HG03460 (cell line): ENCODE measurements at regions not wholly inside any gene's neighbourhood (a gene's known extent, or its start where the extent isn't known, plus 50 kb on each side); places are given as distances from the start of the nearest gene placed in this dataset.
A peak's percentile ranks its signal among the peaks of the same experiment; 100 is the strongest.
"Not testable (repeated sequence)": the region's sequence is repeated elsewhere in the genome, so short reads cannot be mapped to it uniquely, and the experiment has no call there.

ENCODE experiments used
- ATAC-seq: cut with Tn5 transposase; IDR thresholded peaks from one replicate; pipeline ENCODE4 v1.9.1; 2021; ENCODE audit not compliant: unreplicated experiment

DNA sequence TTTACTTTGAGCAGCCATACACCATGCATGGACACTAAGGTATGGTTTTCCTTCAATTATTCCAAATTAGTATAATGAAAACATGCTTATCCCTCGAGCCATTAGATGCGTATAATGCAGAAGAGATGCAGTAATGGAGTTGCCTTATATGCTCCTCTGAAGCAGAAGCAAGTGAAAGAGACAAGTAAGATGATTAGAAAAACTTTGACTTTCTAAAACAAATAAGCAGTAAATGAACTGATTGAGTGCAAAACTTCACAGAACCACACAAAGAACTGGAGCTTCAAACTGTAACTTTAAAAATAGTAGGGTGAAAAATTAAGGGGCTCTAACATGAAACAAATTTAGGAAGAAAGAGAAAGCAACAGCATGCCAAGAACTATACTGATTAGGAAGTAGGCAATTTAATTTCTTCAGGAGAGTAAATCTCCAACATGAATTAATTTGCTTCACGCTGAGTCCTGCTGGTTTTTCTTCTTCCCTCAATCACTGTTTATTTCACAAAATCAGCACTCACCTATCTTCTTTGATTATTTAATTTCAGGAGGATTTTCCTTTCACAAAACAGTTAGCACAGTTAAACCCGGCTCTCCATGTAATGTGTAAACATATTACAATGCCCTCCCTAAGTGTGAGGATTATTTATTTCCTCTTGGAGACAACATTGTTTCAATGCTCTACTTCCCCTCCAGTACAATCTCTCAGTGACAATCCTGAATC lies 90.3 kb upstream of the PAM start:
- ATAC-seq = no peak

DNA sequence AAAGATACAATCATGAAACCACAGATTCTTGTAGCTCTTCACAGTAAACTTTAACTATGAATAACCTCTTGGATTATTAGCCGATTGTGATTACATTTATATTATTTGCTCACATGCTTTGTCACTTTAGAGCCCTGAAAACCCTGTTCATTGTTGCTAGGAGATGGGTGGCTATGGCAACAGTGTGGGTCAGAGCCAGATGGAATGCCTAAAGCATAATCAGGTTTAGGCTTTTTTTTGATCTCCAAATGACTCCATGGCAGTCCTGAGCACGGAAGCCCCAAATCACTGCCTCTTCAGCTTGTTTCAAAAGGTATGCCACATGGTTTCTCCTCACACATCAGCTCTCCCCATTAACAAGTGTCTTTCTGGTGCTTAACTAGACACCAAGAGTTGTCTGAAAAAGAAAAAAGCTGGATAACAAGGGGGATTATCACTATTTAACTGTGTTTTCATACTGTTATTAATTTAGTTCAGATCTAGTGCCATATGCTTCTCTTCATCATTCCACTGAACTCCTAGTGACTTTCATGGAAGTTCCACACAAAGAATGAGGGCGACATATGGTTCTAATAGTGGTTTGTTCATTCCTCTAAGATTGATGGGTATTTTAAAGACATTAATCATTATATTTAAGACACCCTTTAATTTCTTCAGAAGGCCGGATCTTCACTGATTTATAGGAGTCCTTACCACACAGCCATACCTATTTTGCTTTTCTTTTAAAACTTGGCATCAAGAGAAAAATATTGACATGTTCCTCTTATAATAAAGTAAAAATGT lies 88.8 kb upstream of the PAM start:
- no peak for ATAC-seq

DNA sequence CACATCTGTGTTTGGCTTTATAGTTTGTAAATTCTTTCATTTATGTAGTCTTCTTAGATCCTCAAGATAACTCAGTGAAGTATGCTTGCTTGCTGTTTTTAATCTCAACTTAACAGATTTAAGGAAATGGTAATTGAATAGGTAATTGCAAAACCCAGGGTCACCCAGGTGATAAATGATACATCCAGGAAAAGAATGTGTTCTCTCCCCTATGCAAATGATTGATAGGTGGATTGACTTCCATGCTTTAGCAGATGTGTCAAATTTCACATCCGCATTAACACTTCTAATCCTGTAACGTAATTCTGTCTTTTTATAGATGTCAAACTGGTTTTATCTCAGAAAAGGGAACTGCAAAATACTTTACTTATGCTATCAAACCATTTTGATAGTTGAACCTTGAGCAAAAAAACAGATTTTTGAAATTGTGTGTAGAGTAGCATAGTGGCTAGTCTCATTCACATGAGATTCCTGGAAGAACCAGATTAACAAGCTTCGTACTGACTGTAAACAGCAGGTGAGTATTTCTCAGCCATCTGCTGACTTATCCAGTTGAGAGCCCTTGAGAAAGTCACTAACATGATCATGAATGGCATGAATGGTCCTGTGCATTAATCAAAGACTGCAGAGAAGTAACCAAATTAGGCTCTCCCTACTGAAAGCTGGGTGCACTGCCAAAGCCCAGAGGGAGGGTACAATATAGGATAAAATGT lies 86.7 kb upstream of the PAM start:
- no peak for ATAC-seq

DNA sequence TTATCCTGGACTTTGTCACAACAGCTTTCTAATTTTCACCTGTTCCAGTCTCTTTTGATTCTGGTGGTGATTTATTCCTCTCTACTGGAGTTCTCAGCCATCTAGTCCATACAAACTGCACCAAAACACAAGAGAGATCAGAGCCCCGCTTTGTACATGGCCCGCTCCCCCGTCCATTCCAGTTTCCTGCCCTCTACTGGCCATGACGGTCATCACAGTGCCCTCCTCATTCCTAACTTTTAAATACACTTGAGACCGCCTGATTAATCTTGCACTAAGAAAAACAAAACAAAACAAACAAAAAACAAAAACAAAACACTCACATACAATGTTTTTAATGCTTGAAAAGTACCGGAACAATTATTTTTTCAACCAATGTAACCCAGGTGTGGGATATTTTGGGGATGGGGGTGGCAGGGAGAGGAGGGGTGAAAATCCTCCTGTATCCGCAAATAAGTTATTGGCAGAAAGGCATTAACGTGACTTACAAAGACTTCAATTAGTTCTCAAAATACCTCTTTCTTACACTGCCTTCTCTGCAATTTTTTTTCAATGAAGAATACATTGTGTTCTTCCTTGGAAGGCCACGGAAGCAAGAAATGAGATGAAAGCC lies 84.8 kb upstream of the PAM start:
- ATAC-seq = no peak

DNA sequence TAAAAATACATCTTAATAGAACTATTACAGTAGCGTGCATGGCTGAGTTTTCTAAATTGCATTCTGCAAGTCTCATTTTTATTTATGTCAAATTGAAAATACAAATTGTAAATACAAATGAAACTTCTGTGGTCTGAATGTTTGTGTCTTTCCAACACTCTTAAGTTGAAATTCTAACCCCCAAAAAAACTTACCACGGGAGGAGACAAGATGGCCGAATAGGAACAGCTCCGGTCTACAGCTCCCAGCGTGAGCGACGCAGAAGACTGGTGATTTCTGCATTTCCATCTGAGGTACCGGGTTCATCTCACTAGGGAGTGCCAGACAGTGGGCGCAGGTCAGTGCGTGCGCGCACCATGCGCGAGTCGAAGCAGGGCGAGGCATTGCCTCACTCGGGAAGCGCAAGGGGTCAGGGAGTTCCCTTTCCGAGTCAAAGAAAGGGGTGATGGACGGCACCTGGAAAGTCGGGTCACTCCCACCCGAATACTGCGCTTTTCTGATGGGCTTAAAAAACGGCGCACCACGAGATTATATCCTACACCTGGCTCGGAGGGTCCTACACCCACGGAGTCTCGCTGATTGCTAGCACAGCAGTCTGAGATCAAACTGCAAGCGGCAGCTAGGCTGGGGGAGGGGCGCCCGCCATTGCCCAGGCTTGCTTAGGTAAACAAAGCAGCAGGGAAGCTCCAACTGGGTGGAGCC lies 83.9 kb upstream of the PAM start:
- ATAC-seq = not testable (repeated sequence)

DNA sequence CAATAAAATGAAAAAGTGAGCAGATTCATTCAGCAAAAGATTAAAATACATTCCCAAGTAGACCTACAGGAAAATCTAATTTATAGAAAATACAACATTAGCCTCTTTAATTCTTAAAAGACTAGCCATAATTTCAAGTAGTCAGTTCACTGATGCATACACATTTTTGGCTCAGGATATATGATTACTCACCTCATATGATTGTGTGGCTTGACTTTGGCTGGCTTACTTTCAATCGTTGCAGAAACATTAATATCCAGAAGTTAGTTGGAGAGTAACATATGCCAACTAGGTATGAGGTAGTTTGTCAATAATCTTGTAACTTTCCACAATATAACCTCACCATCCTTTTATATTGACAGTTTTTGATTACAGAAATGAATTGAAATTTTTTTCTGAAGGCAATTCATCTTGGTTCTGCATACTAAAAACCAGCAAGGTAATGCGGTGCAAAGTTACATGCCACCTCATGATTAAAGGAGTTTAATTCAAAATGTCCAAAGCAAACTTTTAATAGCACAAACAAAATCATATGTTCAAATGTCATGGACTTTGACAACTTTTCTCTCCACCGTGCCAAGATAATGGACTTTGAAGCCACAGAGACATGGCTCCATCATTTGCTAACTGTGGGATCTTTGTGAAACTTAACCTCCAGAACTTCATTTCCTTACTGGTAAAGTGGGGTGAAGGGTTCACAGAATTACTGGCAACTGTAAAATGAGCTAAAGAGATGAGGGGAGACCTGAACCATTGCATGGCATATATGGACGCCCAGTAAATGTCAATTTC lies 76.6 kb upstream of the PAM start:
- ATAC-seq = no peak

DNA sequence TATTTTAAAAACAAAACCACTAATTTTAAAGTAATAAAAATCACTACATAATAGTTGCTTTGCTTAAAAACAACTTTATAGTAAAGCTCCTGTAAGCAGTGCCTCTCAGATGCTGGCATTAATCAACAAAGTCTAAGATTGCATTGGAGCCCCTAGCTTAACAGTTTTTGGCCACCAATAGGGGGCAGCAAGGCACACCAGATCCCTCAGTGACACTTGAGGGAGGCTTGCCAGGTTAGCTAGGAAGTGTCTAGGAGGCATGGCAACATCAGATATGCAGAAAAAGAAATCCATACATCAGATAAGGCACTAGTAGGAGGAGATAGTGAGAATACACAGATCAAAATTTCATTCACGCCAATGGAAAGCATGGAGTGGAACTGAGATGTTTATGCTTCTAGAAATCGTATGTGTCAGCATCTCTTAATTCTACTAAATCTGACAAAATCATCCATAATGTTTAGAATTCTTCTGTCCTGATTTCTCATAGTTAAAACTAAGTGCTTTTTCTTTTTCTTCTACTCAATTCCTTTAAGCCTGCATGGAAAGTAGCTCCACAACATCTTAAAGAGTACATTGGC lies 73.6 kb upstream of the PAM start:
- ATAC-seq = peak; percentile 85

DNA sequence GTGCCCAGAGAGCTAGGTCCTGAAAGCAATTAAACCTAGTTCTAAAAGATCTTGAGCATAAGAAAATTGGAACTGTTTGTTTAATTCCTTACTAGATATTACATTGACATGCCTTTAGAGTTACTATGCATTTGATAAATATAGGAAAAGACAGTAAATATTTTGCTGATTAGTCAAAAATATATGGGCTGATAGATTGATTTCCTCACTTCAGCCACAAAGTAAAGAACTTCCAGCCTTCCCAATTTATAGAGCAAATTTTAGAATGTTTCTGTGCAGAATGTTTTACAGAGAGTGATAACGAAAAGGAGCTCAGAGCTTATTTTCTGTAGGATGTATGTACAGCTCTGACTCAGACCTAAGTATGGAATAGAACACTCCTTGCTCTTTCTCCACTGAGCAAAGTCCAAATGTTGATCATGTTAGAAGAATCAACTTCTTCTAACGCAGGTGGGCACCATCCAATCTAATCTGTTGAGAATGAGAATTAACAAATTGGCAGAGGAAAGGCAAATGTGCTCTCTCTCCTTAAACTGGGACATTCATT lies 72.9 kb upstream of the PAM start:
- no peak for ATAC-seq

DNA sequence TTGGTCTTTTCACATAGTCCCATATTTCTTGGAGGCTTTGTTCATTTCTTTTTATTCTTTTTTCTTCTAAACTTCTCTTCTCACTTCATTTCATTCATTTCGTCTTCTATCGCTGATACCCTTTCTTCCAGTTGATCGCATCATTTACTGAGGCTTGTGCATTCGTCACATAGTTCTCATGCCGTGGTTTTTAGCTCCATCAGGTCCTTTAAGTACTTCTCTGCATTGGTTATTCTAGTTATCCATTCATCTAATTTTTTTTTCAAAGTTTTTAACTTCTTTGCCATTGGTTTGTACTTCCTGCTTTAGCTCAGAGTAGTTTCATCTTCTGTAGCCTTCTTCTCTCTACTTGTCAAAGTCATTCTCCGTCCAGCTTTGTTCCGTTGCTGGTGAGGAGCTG lies 67.0 kb upstream of the PAM start:
- not testable (repeated sequence) for ATAC-seq

DNA sequence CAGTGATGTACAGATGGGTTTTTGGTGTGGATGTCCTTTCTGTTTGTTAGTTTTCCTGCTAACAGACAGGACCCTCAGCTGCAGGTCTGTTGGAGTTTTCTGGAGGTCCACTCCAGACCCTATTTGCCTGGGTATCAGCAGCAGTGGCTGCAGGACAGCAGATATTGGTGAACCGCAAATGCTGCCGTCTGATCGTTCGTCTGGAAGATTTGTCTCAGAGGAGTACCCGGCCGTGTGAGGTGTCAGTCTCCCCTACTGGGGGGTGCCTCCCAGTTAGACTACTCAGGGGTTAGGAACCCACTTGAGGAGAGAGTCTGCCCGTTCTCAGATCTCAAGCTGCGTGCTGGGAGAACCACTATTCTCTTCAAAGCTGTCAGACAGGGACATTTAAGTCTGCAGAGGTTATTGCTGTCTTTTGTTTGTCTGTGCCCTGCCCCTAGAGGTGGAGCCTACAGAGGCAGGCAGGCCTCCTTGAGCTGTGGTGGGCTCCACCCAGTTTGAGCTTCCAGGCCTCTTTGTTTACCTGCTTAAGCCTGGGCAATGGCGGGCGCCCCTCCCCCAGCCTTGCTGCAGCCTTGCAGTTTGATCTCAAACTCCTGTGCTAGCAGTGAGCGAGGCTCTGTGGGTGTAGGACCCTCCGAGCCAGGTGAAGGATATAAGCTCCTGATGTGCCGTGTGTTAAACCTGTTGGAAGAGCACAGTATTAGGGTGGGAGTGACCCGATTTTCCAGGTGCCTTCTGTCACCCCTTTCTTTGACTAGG lies 66.3 kb upstream of the PAM start:
- not testable (repeated sequence) for ATAC-seq

DNA sequence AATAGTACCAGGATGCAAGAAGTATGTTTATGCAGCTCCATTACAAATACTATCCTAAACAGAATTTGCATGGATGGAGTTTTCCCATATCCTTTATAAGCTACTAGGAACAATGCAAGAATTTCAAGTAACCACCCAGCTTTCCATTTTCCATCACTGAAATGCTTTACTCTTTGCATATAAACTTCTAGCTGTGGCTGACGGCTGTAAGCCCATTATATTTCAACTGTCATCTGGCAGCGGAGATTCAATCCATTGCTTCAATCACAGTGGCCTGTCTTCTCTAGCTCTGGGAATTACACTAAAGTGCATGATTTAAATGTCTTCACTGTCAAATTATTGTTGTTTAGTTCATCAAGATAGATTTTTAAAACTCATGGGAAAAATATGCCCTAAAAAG lies 64.2 kb upstream of the PAM start:
- no peak for ATAC-seq

DNA sequence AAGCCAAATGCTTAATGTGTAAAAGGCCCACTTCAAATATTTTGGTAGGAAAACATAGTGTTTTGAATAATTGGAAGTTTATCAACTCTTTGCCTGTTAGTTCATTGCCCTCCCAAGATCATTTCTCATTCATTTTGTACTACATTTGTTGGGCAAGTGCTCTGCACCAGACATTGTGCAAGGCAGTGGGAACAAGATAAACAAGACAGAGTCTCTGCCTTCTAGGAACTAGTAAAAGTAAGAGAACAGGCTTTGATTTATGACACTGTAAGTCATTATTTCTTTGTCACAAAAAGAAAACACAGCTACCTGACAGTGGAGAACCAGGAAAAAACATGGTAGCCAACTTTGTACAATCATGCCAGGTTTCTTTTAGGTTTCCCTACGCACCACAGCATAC lies 63.7 kb upstream of the PAM start:
- no peak for ATAC-seq

DNA sequence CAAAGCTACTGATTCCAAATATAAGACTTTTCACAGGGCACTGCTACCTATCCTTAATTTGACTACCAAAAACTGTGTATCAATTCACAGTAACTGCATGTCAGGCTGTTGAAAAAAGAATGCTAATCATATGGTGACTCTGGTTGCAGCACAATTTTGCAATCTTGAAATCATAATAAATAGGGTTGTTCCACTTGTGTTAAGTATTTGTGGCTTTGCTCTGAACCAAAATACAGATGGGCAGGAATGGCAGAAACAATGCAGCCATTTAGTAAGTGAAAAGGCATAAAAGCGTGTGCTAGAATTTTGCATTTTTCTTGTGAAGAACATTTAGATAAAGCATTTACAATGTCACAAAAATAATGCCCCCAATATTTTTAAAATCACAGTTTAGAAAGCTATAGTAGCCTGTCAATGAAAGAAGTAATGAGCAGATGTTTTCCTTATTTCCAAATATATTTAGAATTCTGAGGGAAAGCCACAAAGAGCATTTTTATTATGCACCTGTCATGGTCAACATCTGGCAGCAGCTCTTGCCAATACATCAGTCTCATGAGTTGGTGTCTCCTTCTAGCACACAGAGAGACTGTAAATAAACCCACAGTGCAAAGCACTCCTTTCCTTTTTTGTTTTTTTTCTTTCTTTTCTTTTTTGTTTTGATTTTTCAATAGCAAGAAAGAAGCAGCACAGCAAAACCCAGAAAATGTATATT lies 54.8 kb upstream of the PAM start:
- ATAC-seq = no peak

DNA sequence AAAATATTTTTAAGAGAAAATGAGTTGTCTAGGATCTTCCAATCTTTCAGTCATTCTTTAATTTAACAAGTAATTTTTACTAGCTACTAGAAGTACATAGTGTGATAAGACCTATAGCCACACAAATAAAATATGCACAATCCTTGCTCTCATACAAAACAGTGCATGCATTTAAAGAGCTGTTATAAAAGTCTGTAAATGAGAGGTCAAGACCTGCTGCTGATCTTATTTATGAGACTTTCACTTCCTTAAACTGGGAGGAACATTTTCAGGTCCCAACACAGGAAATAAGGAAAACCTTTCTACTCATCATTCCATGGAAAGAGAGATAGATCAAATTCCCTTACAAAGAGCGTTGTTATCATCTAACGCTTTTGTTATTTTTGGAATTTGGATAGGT lies 54.2 kb upstream of the PAM start:
- no peak for ATAC-seq

DNA sequence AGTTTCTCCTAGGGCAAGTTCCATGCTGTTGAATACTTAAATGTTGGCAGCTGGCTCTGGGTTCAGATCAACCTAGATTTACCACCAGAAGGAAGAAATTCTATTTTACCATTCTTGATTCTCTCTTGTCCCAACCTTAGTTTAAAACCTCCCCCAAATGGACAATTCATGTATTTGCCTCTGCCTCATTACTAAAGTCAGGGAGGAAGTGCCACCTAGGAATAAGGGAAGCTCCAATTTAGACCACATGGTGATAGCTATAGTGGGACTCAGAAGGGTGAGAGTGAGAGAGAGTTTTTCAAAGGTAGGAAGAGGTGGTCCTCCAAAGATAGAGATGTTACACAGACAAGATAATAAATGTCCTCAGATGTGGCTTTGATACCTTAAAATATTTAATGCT lies 53.4 kb upstream of the PAM start:
- no peak for ATAC-seq
